T-helper 1 cell treated with Interleukin-12 subunit alpha and Interleukin-12 subunit beta and Interleukin-4 antibody, amounts not matched to agents 30 ng/mL and 1 ng/mL, for 36 hours (primary cell): ENCODE measurements at regions not wholly inside any gene's neighbourhood (a gene's known extent, or its start where the extent isn't known, plus 50 kb on each side); places are given as distances from the start of the nearest gene placed in this dataset.
"Not testable (repeated sequence)": the region's sequence is repeated elsewhere in the genome, so short reads cannot be mapped to it uniquely, and the experiment has no call there.

Experiments used
- intact Hi-C: fragments of 100-400 bp; cut with micrococcal nuclease; formaldehyde crosslinking; loops from one replicate; pipeline ENCODE4 v1.15.1; 2024

- intact Hi-C loops, result no loop called here
Measured at GRCh38 chr4:62549601-62550000, 1349.5 kb downstream of the ADGRL3 start.

GRCh38 chr4:62548765-62549164, 1348.6 kb downstream of the ADGRL3 start:
- intact Hi-C loops, result no loop called here

GRCh38 chr4:62548108-62548524, 1348.0 kb downstream of the ADGRL3 start:
- intact Hi-C loops, result no loop called here

GRCh38 chr4:62544428-62544827, 1344.3 kb downstream of the ADGRL3 start:
- intact Hi-C loops, result no loop called here

GRCh38 chr4:62543002-62543401, 1342.9 kb downstream of the ADGRL3 start:
- intact Hi-C loops, result no loop called here

GRCh38 chr4:62533573-62533972, 1333.4 kb downstream of the ADGRL3 start:
- intact Hi-C loops, result no loop called here

GRCh38 chr4:62531731-62532130, 1331.6 kb downstream of the ADGRL3 start:
- intact Hi-C loops, result no loop called here

- intact Hi-C loops, result no loop called here
Measured at GRCh38 chr4:62531264-62531663, 1331.1 kb downstream of the ADGRL3 start.

- intact Hi-C loops, result no loop called here
Measured at GRCh38 chr4:62528874-62529273, 1328.7 kb downstream of the ADGRL3 start.

- intact Hi-C loops, result no loop called here
Measured at GRCh38 chr4:62526671-62527070, 1326.5 kb downstream of the ADGRL3 start.

- intact Hi-C loops, result no loop called here
Measured at GRCh38 chr4:62523256-62523655, 1323.1 kb downstream of the ADGRL3 start.

- intact Hi-C loops, result no loop called here
Measured at GRCh38 chr4:62522273-62522672, 1322.1 kb downstream of the ADGRL3 start.

GRCh38 chr4:62517716-62518115, 1317.6 kb downstream of the ADGRL3 start:
- intact Hi-C loops, result no loop called here

- intact Hi-C loops, result no loop called here
Measured at GRCh38 chr4:62513306-62513705, 1313.2 kb downstream of the ADGRL3 start.

- intact Hi-C loops, result no loop called here
Measured at GRCh38 chr4:62512271-62512670, 1312.1 kb downstream of the ADGRL3 start.

- intact Hi-C loops, result loop anchor here (1.0 kb wide), 1 partner anchor 48 kb away; no protein-coding TSS in a partner anchor
Measured at GRCh38 chr4:62510228-62510627, 1310.1 kb downstream of the ADGRL3 start.

GRCh38 chr4:62500296-62500695, 1300.2 kb downstream of the ADGRL3 start:
- intact Hi-C loops, result no loop called here

- intact Hi-C loops, result no loop called here
Measured at GRCh38 chr4:62495032-62495431, 1294.9 kb downstream of the ADGRL3 start.

- intact Hi-C loops, result not testable (repeated sequence)
Measured at GRCh38 chr4:62491756-62492155, 1291.6 kb downstream of the ADGRL3 start.

- intact Hi-C loops, result no loop called here
Measured at GRCh38 chr4:62490635-62491034, 1290.5 kb downstream of the ADGRL3 start.

GRCh38 chr4:62487016-62487415, 1286.9 kb downstream of the ADGRL3 start:
- intact Hi-C loops, result no loop called here

- intact Hi-C loops, result no loop called here
Measured at GRCh38 chr4:62484357-62484756, 1284.2 kb downstream of the ADGRL3 start.

- intact Hi-C loops, result no loop called here
Measured at GRCh38 chr4:62482355-62482754, 1282.2 kb downstream of the ADGRL3 start.

- intact Hi-C loops, result no loop called here
Measured at GRCh38 chr4:62475596-62475995, 1275.5 kb downstream of the ADGRL3 start.
